ENCODE measurements at regions not wholly inside any gene's neighbourhood (a gene's known extent, or its start where the extent isn't known, plus 50 kb on each side); places are given as distances from the start of the nearest gene placed in this dataset.

- Histone ChIP-seq H2BK120ac (replicated peaks; ENCODE audit: low read depth, low read length) (no peak overlapping the region), H3K14ac (ENCODE audit: insufficient read length) (no peak overlapping the region), H3K9me3 (ENCODE audit: insufficient read depth in 2 of 2, low read depth in 1 of 2, low read length in 1 of 2) (no peaks in the 10 kb centered on the region), H3K4me2 (ENCODE audit: insufficient read depth in 1 of 2, low read depth in 2 of 2, low read length in 2 of 2) (no peak overlapping the region), H3K9ac (replicated peaks in 1 of 4; ENCODE audit: extremely low read depth in 1 of 4, low read depth in 3 of 4, low read length in 3 of 4) (no peak overlapping the region), H3K56ac (replicated peaks; ENCODE audit: insufficient read length, low read depth, low read length) (no peak overlapping the region), H2BK5ac (ENCODE audit: low read depth, low read length) (no peak overlapping the region), H2AK5ac (ENCODE audit: low read depth, low read length) (no peak overlapping the region), H3K27ac (ENCODE audit: low read depth, low read length) (no peak overlapping the region), H4K8ac (ENCODE audit: extremely low read depth, insufficient read depth, low read length) (no peak overlapping the region), H2BK12ac (ENCODE audit: low read depth, low read length) (no peak overlapping the region), H3K23ac (ENCODE audit: insufficient read length) (no peak overlapping the region), H4K20me1 (replicated peaks in 1 of 2; ENCODE audit: control insufficient read depth in 1 of 2, insufficient read depth in 2 of 2, low read length in 2 of 2) (no peaks in the 10 kb centered on the region), H2AFZ (ENCODE audit: low read length) (no peak overlapping the region), H3K36me3 (ENCODE audit: control insufficient read depth in 2 of 4, insufficient read depth in 4 of 4, low read length in 3 of 4) (no peaks in the 10 kb centered on the region), H3K23me2 (ENCODE audit: low read depth, low read length) (no peaks in the 10 kb centered on the region), H4K5ac (ENCODE audit: insufficient read length, low read depth, low read length) (no peak overlapping the region), H3K79me1 (ENCODE audit: low read depth, low read length) (no peaks in the 10 kb centered on the region), H2BK20ac (ENCODE audit: low read length) (no peak overlapping the region), H2BK15ac (ENCODE audit: low read length) (no peak overlapping the region), H3K4me1 (replicated peaks in 1 of 4; ENCODE audit: control insufficient read depth in 3 of 4, insufficient read depth in 4 of 4, low read length in 3 of 4) (no peaks in the 10 kb centered on the region), H3K27me3 (replicated peaks in 1 of 4; ENCODE audit: control insufficient read depth in 3 of 4, extremely low read depth in 1 of 4, insufficient read depth in 3 of 4, low read length in 3 of 4) (no peaks in the 10 kb centered on the region), H3K4me3 (ENCODE audit: extremely low read depth in 1 of 4, insufficient read depth in 2 of 4, low read depth in 3 of 4, low read length in 4 of 4) (no peak overlapping the region), H3K18ac (ENCODE audit: extremely low read depth, low read length) (no peak overlapping the region), H4K91ac (replicated peaks; ENCODE audit: insufficient read length, low read length) (no peak overlapping the region), H3K4ac (replicated peaks; ENCODE audit: insufficient read length, low read depth, low read length) (no peak overlapping the region), H3K79me2 (ENCODE audit: control insufficient read depth in 1 of 2, insufficient read depth in 2 of 2, low read length in 2 of 2) (no peaks in the 10 kb centered on the region)
- POLR2A ChIA-PET (ENCODE audit: partially characterized antibody), result no interaction called here
- FAIRE-seq (no peak), DNase-seq (ENCODE audit: low read depth in 1 of 2, low spot score in 2 of 2) (no peak)
- CTCF ChIA-PET (ENCODE audit: partially characterized antibody), result no interaction called here
- TF ChIP-seq SAP30 (IDR thresholded peaks at IDR 0.05; ENCODE audit: insufficient read depth, insufficient replicate concordance, low read length) (no peak), TAF1 (IDR thresholded peaks at IDR 0.05; ENCODE audit: low read depth, low read length) (no peak), KDM1A (IDR thresholded peaks at IDR 0.05; ENCODE audit: borderline replicate concordance, low read length) (no peak), NANOG (IDR thresholded peaks at IDR 0.05; ENCODE audit: insufficient read depth, low read depth, low read length, poor library complexity, severe bottlenecking) (no peak), RNF2 (IDR thresholded peaks at IDR 0.05; ENCODE audit: borderline replicate concordance, low read depth, low read length, missing control alignments, poor library complexity, severe bottlenecking) (no peak), POLR2A (IDR thresholded peaks at IDR 0.05; ENCODE audit: control extremely low read depth in 1 of 2, low read depth in 2 of 2, low read length in 2 of 2) (no peak), CTBP2 (IDR thresholded peaks at IDR 0.05; ENCODE audit: borderline replicate concordance, insufficient read depth, insufficient read length, low read length) (no peak), GTF2F1 (IDR thresholded peaks at IDR 0.05; ENCODE audit: borderline replicate concordance, low read depth, low read length) (no peak), SRF (IDR thresholded peaks at IDR 0.05; ENCODE audit: low read depth, low read length) (no peak), GABPA (IDR thresholded peaks at IDR 0.05; ENCODE audit: borderline replicate concordance, insufficient read depth, low read length) (no peak), RAD21 (IDR thresholded peaks at IDR 0.05 in 1 of 2, conservative IDR thresholded peaks at IDR 0.05 in 1 of 2; ENCODE audit: low read depth in 2 of 2, low read length in 2 of 2) (no peak), ASH2L (IDR thresholded peaks at IDR 0.05; ENCODE audit: low read length) (no peak)
- TF ChIP-seq, protein P1, sequence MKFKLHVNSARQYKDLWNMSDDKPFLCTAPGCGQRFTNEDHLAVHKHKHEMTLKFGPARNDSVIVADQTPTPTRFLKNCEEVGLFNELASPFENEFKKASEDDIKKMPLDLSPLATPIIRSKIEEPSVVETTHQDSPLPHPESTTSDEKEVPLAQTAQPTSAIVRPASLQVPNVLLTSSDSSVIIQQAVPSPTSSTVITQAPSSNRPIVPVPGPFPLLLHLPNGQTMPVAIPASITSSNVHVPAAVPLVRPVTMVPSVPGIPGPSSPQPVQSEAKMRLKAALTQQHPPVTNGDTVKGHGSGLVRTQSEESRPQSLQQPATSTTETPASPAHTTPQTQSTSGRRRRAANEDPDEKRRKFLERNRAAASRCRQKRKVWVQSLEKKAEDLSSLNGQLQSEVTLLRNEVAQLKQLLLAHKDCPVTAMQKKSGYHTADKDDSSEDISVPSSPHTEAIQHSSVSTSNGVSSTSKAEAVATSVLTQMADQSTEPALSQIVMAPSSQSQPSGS (IDR thresholded peaks at IDR 0.05; ENCODE audit: low read length), result no peak
These were observed 512.2 kb upstream of the VRK2 start for GRCh38 chr2:57534358-57534757.

Measured in H1 (cell line).